Amygdala (tissue), 56 donors: ENCODE measurements at regions not wholly inside any gene's neighbourhood (a gene's known extent, or its start where the extent isn't known, plus 50 kb on each side); places are given as distances from the start of the nearest gene placed in this dataset.
"Not testable (repeated sequence)": the region's sequence is repeated elsewhere in the genome, so short reads cannot be mapped to it uniquely, and the experiment has no call there.

Experiments used
- DNase-seq, 56 donors: peaks; one replicate each; lab custom pipeline; 2025; lab: John Stamatoyannopoulos, UW

DNA sequence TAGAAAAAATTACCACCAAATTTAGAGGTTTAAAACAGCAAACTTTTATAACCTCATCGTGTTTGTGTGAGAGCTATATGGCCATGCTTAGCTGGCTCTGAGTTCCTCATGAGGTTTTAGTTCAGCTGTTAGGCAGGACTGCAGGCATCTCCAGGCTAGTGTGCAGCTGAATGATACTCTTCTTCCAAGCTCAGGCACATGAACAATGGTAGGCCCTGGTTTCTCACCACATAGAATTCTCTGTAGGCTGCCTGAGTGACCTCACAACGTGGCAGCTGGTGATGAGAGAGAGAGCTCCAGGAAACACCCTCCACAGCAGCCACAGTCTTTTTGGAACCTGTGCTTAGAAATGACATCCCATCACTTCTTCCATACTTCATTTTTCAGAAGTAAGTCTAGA, 540.6 kb upstream of the MIR17HG start:
- DNase-seq = no peak

DNA sequence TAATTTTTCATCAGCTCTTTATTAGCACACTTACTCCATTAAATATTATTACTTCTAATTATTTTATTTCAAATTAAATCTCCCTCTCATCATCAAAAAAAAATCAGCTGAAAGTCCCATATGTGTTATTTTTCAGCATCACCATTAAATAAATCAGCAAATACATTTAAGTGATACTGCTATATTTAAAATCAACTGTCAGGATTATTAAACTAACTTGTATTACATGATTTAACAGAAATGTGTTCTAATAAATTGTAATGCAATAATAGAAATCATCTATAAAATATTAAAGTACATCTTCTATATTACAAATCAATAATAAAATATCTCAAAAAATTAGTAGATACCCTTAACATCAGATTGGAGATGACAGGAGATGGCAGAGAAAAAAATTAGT, 538.6 kb upstream of the MIR17HG start:
- no peak for DNase-seq

GRCh38 chr13:90824032-90824431, 523.5 kb upstream of the MIR17HG start:
- DNase-seq = no peak

DNA sequence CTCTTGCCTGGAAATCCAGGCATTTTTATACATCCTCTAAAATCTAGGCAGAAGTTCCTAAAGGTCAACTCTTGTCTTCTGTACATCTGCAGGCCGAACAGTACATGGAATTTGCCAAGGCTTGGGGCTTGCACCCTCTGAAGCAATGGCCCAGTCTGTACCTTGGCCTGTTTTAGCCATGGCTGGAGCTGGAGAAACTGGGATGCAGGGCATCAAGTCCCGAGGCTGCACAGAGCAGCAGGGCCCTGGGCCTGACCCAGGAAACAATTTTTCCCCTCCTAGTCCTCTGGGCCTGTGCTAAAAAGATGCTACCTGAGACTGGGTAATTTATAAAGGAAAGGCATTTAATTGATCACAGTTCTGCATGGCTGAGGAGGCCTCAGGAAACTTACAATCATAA, 520.8 kb upstream of the MIR17HG start:
- DNase-seq = no peak

DNA sequence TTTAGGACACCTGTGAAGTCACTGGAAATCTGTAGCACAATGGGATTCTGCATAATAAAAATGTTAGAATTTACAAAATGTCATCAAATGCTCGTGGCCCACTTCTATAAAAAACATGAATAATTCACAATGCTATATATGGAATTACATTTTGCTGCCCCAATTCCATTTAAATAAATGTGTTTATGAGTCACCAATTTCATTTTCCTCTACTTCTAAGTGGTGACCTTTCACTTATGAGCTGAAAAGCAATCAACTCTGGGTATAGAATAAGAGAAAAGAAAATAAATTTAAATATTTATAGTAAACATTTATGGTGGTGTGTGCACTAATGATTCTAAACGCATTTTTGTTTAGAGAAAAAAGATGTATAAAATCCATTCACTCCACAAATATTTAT, 516.7 kb upstream of the MIR17HG start:
- no peak for DNase-seq

- no peak for DNase-seq
Measured at GRCh38 chr13:90833951-90834350, 513.5 kb upstream of the MIR17HG start.

DNA sequence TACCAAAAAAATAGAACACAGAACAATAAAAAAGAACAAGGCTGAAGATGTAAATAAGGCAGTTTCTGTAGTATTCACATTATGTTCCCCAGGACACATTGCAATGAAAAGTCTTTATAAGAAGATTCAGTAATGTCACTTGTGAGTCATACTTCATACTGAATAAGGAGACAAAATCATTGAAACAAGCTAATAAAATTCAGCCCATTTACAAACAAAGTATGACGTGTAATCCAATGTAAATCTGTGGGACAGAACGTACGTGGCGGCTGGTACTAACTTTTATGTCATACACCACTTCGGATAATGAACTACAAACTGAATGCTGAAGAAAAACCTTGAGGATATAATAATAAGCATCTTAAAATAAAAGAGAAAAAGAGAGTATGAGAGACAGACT, 512.8 kb upstream of the MIR17HG start:
- DNase-seq = no peak

- DNase-seq = no peak
Measured at GRCh38 chr13:90835826-90836225, 511.7 kb upstream of the MIR17HG start.

- DNase-seq = no peak
Measured at GRCh38 chr13:90838317-90838960, 509.0 kb upstream of the MIR17HG start.

- DNase-seq = no peak
Measured at GRCh38 chr13:90839061-90839460, 508.4 kb upstream of the MIR17HG start.

DNA sequence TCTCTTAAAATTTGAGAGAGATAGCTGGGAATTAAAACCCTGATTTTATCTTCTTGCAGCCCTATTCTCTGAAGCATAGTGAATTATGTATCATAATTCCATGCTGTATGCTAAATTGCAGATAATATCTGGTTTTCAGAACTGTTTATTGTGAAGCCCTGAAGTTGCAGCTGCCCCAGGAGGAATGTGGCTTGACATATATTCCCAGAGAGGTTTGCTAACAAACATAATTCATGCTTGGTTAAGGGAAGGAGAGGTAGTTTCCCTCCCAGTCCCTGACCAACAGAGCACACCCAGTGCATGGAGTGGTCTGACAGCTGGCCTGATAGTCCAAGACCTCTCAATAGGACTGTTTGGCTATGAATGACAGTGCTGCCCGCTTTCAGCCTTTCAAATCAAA, 500.6 kb upstream of the MIR17HG start:
- DNase-seq = no peak

- not testable (repeated sequence) for DNase-seq
Measured at GRCh38 chr13:90853666-90854065, 493.8 kb upstream of the MIR17HG start.

GRCh38 chr13:90857921-90858320, 489.6 kb upstream of the MIR17HG start:
- no peak for DNase-seq

DNA sequence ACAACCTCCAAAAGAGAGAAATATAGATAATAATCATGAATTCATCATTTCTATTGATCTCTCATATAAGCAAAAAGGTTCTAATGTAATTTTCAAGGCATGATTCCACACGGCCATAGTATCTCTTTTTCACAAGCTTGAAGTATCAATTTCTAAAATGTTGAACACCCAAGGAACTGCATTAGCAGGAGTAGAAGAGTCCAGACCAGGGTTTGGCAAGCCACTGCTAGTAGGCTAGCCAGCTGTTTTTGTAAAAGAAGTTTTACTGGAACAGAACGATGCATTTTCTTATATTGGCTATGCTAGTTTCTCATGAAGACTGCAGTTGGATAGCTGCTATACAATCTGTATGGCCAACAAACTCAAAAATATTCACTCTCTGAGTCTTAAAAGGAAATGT, 481.5 kb upstream of the MIR17HG start:
- DNase-seq = no peak

DNA sequence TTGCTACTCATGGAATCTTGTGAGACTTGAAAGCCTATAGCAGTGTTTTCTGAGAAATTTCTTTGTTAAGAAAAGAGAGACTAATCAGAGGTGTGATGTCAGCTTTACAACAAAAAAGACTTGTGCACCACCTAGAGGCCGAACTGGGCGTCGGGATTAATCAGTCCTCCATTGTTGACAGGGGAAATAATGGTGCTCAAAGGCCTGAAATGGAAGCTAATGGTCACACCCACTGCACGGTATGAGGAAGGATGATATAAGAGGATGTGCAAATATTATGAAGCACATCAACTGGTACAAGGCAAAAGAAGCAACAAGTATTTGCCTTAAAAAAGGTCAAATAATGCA, 480.2 kb upstream of the MIR17HG start:
- DNase-seq = peak in 32 of 56 donors; percentile 1 to 64 (median 13)

DNA sequence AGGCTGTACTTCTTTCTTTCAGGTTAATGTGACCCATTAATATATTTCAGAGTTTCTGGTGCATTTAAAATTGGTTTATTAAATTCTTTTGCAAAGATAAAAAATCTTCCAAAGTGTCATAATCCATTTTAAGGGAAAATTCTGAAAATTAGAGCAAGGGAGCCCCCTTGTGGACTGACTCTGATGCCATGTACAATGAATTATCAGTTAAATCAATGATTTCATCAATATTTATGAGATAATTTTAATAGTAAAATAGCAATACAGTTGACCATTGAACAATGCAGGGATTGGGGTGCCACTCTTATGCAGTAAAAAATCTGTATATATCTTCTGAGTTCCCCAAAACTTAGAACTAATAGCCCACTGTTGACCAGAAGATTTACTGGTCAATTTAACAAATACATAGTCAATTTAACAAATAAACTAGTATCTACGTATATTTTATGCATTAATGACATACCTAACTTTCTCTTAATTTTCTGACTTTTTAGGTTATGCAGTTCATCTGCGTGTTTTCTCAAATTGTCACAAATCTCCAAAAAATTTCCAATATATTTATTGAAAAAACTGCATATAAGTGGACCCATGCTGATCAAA, 479.1 kb upstream of the MIR17HG start:
- peak in 6 of 56 donors; percentile 0 to 39 (median 4) for DNase-seq

- DNase-seq = no peak
Measured at GRCh38 chr13:90869580-90869979, 477.9 kb upstream of the MIR17HG start.

DNA sequence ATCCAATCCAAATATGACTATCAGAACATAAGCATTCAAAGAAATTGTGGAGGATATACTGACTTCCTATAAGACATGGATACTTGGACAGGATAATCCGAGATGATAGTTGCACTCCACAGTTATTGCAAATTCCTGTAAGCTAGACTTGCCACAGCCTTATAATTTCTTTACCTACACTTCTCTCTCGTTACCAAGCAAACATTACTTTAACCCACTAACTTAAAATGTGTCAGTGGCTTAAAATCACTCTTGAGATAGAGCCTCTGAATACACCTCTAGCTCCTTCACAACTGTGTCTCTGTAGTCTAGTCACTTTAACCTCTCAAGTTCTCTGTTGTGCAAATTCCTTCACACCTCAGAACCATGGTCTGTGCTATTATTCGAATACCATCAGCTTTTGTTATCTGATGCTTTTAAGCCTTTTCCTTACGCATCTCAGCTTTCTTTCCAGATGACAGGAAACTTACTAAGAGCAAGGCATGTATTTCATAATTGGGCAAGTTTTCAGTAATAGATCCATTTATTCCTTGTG, 474.9 kb upstream of the MIR17HG start:
- no peak for DNase-seq

GRCh38 chr13:90880790-90881189, 466.7 kb upstream of the MIR17HG start:
- no peak for DNase-seq

GRCh38 chr13:90882551-90882950, 464.9 kb upstream of the MIR17HG start:
- DNase-seq = no peak

GRCh38 chr13:90883592-90883991, 463.9 kb upstream of the MIR17HG start:
- no peak for DNase-seq

GRCh38 chr13:90884066-90884465, 463.4 kb upstream of the MIR17HG start:
- no peak for DNase-seq
